HG02642 (cell line): ENCODE measurements at regions not wholly inside any gene's neighbourhood (a gene's known extent, or its start where the extent isn't known, plus 50 kb on each side); places are given as distances from the start of the nearest gene placed in this dataset.

ENCODE experiments used
- ATAC-seq: cut with Tn5 transposase; IDR thresholded peaks from one replicate; pipeline ENCODE4 v1.9.1; 2021; ENCODE audit warnings: mild to moderate bottlenecking; ENCODE audit not compliant: unreplicated experiment, poor library complexity

DNA sequence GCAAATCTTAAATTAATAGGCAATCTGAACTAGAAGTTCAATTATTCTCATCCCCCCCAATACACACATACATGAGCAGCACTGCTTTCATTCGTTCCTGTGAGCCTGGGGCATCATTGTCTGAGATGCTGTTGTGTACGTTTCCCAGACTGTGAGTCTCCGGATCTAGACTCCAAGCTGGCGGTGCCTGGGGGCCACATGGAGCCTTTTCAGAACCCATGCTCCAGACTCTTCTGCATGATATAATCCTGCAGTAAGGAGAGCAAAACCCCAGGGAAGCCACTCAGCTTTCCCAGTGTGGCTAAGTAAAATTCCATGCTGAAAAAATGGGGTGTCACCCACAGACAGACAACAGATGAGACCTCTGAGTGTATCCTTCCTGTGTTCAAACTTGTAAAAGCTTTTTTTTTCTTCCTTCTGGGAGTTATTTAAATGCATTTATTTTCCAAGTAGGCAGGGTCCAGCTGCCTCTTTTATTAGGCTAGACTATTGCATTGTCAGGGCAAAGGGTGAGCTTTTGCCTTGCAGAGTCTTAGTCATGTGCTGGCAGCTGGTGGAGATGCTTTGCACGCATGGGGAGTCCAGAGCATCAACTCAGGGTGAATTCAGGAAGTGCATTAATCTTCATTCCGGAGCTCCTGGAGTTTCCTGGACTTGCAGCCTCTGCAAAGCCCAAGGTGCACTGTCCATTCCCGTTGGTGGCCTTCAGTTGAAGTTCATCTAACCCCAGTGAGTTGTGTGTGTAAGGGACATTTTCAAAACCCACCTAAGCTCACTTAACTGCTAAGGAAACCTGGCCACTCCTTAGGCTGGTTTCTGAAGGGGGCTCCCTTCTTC is 185.7 kb upstream of the ADO start:
- no peak for ATAC-seq

DNA sequence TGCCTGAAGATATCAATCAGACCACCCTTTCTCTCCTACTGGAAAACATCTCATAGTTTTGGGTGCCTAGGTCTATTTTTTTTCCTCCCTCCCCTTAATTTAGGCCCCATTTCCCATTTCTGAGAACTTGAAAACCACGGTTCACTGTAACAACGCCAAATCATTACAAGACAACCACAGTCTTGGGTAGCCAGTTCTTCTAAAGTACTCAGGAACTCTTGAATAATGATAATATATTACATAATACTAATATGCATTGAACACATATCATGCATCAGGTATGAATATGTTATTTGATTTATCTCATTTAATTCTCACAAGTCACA is 185.1 kb upstream of the ADO start:
- no peak for ATAC-seq

DNA sequence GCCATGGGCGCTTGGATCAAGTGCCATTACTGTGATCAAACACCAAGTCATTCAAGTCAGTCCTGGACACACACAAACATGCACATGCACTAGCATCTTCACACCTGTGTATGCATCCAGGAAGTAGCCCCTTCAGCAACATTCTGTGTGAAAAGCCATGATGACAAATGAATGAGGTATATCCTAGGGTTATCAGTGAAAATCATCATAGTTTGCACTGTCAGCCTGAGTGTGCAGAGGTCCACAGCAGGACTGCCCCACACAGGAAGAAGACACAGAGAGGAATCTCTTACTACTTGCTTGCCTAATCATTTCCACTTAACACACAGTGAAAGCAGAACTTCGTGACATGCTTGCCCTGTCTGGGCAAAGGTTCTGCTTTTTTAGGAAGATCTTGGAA is 184.0 kb upstream of the ADO start:
- no peak for ATAC-seq

DNA sequence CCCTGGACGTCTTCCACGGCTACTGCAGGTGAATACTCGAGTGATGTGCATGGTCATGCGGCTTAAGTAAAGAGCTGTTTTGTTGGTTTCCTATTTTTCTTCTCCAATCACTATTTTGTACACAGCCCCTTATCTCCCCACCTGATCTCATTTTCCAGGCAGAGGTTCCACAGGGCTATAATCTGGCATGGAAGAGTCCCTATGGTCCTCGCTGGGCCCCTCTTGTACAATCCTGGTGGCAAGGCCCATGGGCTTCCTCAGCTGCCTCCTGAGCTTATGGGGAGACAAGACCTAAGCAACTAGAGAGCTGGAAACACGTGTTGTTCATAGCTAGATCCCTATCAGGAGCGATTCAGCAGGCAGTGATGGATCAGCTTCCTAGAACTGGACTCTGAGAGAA is 181.3 kb upstream of the ADO start:
- no peak for ATAC-seq

DNA sequence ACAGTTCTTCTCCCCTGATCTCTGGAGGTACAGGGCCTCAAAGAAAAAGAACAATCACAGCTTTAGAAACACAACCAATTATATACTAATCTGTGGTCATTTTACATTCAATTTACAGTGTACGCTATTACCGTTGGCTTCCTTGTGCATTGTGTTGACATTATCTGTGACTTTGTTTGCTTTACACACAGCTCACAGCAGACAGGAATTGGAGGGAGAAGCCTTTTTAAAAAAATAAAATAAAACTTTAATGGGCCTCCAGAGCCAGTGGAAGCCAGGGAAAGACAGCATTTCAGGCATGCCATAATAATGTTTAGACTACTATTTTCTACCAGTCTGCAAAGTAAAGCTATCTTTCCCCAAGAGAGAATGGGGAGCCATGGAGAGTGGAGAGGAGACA is 179.0 kb upstream of the ADO start:
- ATAC-seq: no peak

DNA sequence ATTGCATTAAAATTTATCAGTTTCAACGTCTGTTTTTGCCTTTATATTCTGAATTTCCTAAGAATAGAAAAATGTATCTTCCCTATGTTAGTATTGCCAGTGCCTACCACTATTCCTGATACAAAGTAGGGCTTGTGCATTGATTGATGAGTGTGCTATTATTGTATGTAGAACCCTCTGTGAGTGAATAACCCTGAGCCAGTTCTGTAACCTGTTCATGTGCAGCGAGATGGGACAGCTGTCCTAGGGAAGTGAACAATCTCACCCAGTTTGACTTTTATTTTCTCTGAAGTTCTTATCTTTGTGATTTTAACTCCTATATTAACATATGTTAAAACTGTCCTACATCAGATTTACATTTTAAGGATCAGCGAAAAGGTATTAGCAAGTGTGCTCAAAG is 178.4 kb upstream of the ADO start:
- ATAC-seq: no peak

DNA sequence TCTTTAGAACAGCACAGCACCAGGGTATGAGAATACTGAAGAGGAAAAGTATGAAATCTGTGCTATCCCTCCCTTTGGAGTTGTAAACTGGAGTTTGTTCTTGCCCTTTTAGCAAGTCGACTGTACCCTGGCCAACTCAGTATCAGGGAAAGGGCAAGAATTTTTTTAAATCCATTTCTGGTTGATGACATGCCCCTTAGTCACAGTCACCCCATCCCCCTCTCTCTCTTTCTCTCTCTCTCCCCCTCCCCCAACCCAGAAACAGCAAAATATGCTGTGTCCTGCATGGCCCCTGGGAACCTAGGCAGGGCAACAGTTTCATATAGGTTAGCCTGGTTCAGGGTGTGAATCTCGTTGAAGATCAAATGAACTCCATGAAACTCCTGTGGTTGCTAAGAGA is 177.7 kb upstream of the ADO start:
- ATAC-seq: no peak

DNA sequence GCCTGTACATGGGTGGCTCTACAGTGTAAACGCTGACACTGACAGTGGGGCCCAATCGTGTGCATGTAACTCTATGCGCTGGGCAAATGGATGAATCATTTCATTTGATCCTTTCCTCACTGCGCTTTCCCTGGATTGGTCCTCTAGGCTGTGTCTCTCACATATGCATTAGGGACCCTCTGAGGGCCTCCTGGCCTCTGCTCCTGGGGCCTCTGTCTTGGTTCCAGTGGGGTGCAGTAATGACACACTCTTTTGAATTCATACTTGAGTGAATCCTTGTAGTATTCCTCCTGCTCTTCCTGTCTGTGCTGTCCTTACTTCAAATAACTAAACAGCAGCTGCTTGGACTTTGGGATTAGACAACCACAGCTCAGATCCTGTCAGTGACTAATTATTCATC is 176.5 kb upstream of the ADO start:
- no peak for ATAC-seq

DNA sequence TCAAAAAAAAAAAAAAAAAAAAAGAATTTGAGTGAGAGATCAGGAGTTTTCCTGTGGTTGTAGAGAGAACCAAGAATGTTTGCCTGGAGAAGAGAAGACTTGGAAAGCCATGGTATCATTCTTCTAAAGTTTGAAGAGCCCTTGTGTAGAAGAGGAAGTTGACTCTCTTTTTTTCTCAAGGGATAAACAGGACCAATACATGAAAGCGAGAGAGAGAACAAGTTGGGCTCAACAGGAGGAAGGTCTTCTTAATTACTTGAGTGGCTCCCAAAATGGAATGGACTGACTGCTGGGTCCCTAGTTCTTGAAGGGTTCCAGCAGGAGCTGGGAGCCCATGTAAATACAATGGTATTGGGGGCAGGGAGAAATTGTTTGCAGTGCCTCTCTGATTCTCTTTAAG is 173.3 kb upstream of the ADO start:
- ATAC-seq: no peak

DNA sequence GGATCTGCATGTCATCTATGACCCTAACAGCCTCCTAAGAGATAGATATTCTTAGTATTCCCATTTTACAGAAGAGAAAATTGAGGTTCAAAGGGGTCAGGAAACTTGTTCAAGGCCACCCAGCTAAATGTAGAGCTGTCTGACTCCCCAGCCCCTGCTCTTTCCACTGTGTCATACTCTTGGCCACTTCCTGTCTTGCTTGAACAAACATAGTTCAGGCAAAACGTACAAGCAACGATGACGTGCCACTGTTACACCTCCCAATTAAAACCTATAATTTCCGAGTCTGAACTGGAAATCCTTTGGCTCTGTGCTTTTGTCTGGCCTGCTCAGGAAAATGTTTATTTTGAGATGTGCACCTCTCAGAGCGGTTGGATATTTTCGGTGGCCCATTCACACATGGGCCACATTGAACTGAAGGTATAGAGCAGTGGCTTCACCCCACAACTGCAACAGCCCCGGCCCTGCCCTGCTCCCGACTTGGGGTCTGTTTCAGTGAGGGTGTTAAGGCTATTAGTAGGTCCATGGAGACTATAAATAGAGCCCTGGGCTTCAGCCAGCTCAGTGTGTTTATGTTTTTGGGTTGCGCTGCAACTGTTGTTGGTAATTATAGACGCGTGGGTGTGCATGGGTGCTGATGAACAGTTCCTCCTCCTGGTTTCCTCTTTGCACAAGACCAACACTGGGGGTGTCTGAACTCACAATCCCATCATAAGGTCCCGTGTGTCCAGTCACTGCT is 172.3 kb upstream of the ADO start:
- peak; percentile 80 for ATAC-seq

DNA sequence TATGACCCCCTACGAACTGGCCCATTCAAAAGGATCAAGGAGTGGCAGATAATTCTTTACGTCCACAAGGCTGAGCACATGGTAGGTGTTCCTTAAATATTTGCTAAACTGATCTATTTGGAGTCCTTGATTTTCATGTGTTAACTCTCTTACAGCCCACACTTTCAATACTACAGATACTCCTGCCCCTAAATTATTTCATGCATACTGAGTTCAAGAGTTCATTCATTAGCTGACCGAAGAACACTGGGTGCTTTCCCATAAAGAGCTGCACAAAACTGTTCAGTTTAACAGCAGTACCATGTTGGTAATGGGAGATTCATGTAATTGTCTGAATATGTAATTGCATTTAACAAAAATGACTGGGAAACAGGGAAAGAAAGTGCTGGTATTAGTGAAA is 170.5 kb upstream of the ADO start:
- no peak for ATAC-seq

DNA sequence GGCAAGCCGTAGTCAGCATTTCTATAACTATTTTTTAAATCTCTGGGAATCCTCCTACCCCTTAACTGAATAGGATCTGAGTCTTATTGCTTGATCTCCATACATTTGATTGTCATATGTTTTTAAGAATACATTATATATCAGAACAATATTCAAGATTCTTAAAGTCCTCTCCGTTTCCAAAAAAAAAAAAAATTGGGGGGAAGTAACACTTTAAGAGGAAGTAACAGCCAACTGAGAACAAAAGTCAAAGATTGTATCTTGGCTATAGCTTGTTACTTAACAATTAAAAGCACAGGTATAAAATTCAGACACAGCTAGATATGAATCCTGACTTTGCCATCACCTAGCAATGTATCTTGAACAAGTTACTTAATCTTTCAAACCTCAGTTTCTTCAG is 169.9 kb upstream of the ADO start:
- ATAC-seq: no peak

DNA sequence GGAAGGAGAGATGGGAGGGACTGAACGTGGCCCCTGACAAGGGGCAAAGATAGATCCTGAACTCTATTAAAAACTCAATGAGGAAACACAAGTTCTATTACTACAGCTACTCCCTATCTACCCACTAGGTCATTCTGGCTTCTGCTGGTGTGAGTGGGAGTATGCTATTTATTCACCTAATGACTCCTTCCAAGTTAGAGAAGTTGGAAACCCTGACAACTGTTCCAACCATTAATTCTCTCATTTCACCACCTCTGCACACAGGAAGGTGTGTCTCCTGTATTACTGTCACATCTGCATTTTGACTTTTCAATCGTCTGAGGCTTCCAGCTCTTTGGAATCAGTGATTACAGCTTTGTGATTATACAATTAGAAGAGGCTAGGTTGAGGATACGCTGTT is 169.4 kb upstream of the ADO start:
- no peak for ATAC-seq

DNA sequence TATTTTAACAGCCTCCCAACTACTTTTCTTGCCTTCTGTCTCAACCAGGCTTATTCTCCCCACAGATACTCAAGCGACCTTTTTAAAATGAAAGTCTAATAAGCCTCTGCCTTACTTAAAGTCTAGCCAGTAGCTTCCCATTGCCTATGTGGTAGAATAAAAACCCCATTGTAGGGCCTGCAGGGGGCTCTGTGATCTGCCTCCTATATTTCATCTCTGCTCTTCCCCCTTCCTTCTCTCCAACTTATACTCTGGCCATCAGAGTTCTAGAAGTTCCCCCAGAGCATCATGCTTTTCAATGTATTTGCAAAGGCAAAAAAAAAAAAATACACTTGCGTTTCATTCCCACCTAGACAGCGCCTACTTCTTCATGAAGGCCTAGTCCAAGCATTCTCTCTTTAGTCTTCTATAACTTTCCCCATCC is 167.7 kb upstream of the ADO start:
- no peak for ATAC-seq

DNA sequence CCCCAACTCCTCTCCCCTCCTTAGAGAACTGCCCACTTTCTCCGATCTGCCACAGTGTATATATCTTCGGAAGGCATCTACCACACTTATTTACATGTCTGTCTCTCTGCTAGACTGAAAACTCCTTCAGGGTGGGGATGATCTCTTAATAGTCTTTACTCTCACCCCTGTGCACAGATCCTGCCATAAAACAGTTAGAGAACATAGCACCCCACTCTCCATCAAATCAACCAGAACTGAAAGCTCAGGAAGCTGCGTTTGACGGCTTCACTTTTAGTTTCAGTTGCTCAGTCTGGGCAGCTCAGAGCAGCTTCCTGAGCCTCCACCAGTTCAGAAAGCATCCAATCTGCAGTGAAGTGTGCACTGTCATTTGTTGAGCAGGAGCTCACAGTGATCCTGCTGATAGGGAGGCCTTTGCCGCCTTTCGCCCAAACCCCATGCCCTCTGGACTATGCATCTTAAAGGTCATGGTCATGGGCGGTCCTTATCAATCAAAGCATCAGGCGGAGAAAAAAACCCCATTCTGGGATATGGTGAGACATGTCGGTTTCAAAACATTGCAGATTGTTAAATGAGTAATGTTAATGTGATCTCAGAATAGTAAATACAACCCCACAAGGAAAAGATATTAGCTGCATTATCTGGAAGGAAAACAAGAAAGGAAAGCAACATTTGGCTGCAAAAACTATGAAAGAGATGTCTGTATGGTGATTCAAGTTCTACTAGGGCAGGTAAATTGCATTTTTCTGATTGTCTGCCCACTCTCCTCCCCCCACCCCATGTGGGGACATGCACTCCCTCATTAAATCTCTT is 167.1 kb upstream of the ADO start:
- peak; percentile 64 for ATAC-seq

DNA sequence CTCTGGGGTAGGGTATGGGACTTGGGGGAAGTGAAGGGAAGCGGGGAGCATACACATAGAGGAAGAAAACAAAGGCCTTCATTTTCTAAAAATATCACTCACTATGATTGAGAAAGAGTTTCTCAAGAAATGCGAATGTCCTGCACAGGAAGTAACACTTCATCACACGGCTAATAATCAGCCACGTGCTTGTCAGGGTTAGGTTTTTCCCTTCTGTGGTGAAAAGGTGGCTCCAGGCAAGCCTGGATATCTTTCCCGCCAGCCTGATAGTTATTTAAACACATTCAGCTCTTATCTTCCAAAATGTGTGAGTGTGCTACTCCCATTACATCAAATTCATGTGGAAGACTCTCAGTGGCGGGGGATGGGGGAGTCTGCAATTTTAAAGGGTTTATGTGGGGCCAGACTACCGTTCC is 166.4 kb upstream of the ADO start:
- ATAC-seq: peak; percentile 44

DNA sequence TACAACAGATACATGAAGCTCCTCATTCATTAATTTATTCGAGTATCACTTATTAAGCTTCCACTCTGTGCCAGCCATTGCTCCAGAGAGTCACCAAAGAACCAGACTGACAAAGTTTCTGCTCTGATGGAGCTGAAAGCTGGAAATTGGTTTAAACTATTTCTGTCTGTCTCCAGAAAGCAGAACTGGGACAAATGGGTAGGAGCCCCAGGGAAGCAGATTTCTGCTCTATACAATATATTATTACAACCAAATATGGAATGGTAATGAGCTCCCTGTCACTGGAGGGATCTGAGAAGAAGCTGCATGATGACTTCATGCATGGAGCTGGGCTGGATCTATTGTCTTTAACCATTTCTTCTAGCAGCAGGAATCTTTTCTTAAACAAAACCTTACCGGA is 165.4 kb upstream of the ADO start:
- ATAC-seq: no peak

DNA sequence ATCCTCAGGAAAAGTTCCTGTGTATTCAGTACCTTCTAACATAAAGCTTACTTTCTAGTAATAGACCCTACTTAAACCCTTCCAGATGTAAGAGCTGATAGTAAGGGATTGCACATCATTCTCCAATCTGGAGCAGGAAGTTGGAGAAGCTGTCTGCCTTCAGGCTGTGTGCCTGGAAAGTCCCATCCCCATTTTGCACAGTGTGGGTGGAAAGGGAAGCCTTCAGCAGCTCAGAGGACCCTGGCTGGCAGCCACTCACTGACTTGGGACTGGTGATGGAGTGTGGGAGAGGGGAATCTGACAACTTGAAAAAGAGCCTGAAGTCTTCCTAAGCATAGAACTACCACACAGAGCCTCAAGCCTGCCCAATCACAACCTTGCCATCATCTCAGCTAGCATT is 164.1 kb upstream of the ADO start:
- ATAC-seq: no peak

DNA sequence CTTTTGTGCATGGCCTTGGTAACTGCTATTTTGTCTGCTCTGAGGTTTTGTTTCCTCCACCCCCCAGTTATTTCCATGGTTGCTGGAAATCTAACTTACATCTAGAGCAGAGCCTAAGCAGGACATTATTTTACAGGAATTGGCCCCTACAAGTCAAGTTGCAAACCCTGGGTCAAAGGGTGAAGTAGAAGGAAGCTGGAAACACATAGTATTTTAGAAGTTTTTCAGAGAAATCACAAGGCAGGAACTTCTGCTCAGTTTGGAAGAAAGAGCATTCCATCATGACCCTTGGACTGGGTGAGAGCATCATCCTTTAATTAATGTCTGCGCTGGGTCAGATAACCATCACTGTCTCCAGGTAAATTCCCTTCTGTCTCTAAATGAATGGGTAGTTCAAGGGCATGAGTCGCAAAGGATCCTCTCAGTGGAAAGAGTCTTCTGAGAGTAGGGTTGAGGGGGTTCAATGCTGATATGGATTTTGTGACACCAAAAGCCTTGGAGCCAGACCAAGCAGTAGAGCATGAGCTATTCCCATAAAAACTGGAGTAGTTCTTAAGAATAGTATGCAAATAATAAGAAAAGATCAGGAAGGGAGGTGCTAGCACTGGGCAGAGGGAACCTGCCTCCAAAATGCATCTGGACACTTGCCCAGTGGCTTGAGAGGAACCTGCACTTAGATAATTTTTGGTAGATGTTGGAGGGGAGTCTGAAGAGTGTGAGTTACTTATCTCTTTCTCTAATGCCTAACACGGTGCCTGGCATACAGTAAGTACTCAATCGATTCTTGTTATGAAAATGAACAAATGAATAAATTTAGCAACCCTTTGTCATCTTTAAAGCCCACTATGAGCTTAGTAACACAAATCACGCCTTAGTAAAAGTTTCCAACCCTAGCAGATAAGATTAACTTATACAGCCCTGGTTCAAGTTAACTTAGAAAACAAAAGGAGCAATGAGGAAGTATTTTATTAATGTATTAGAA is 160.6 kb upstream of the ADO start:
- no peak for ATAC-seq
